ENCODE measurements at regions not wholly inside any gene's neighbourhood (a gene's known extent, or its start where the extent isn't known, plus 50 kb on each side); places are given as distances from the start of the nearest gene placed in this dataset.

DNA sequence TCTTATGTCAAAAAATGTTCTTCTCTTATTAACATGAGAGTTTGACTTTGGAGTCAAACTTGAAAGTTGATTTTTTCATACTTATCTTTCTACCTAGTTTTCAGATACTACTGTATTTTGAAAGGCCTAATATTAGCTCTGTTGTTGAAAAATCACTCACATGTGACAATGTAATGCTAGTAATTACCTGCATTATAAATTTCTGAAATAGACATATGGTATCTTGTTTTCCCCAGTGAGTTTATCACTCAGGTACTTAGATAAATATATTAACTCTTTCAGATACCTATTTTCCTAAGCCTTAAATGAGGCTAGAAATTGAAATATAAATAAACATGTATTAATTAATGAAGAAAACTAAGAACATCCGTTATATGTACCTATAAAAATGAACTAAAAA lies 2089.3 kb downstream of the MAT2B start:
- H3F3A ChIP-seq (ENCODE audit: insufficient read depth, low read length, poor library complexity, severe bottlenecking), result no peaks in the 10 kb centered on the region
- no peaks in the 10 kb centered on the region for H3K27me3 ChIP-seq (ENCODE audit: insufficient read depth, low read depth, low read length)
- no peak overlapping the region for H2AFZ ChIP-seq (ENCODE audit: low read depth, low read length)
- no peak overlapping the region for H3K4me2 ChIP-seq (ENCODE audit: low read length)
- no peaks in the 10 kb centered on the region for H4K20me1 ChIP-seq (ENCODE audit: insufficient read depth)
- no peaks in the 10 kb centered on the region for H3K36me3 ChIP-seq (ENCODE audit: insufficient read depth, low read length)
- no peak overlapping the region for H3K4me3 ChIP-seq (ENCODE audit: low read length)
- TF ChIP-seq SMC3 (conservative IDR thresholded peaks at IDR 0.05; ENCODE audit: poor library complexity), result no peak
- peak; percentile 76 for TF ChIP-seq POLR2AphosphoS5 (IDR thresholded peaks at IDR 0.05)
- TF ChIP-seq, protein P1, sequence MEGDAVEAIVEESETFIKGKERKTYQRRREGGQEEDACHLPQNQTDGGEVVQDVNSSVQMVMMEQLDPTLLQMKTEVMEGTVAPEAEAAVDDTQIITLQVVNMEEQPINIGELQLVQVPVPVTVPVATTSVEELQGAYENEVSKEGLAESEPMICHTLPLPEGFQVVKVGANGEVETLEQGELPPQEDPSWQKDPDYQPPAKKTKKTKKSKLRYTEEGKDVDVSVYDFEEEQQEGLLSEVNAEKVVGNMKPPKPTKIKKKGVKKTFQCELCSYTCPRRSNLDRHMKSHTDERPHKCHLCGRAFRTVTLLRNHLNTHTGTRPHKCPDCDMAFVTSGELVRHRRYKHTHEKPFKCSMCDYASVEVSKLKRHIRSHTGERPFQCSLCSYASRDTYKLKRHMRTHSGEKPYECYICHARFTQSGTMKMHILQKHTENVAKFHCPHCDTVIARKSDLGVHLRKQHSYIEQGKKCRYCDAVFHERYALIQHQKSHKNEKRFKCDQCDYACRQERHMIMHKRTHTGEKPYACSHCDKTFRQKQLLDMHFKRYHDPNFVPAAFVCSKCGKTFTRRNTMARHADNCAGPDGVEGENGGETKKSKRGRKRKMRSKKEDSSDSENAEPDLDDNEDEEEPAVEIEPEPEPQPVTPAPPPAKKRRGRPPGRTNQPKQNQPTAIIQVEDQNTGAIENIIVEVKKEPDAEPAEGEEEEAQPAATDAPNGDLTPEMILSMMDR (IDR thresholded peaks at IDR 0.05; ENCODE audit: poor library complexity, severe bottlenecking), result no peak
- TF ChIP-seq EP300 (conservative IDR thresholded peaks at IDR 0.05; ENCODE audit: poor library complexity, severe bottlenecking), result peak; percentile 71
- no peaks in the 10 kb centered on the region for H3K9me3 ChIP-seq (ENCODE audit: low read length)
- H3K79me2 ChIP-seq (replicated peaks; ENCODE audit: insufficient read depth, low read length), result no peaks in the 10 kb centered on the region
- H3K9ac ChIP-seq (ENCODE audit: low read length), result no peak overlapping the region
- no peak overlapping the region for H3K27ac ChIP-seq (ENCODE audit: low read length)
- H3K9me2 ChIP-seq (ENCODE audit: insufficient read depth, low read length), result no peaks in the 10 kb centered on the region

DNA sequence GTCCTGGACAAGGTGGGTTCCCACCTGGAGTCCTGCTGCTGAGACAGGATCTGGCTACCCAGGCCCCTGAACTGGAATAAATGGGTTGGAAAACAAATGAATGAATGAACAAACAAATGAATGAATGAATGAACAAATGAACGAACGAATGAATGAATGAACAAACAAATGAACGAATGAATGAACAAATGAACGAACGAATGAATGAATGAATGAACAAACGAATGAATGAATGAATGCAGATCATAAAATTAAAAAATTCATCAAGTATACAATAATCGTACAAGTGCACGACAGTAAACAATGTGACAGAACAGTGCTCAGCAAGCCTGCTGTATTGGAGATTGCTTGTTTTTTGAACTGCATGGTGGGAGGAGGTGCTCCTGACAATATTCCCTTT lies 2097.1 kb downstream of the MAT2B start:
- Histone ChIP-seq H3K4me3 (ENCODE audit: low read length) (no peak overlapping the region), H3K9me3 (ENCODE audit: low read length) (no peaks in the 10 kb centered on the region), H2AFZ (ENCODE audit: low read depth, low read length) (no peak overlapping the region), H3K9me2 (ENCODE audit: insufficient read depth, low read length) (no peaks in the 10 kb centered on the region), H3K27me3 (ENCODE audit: insufficient read depth, low read depth, low read length) (no peaks in the 10 kb centered on the region), H4K20me1 (ENCODE audit: insufficient read depth) (no peaks in the 10 kb centered on the region), H3K4me2 (ENCODE audit: low read length) (no peak overlapping the region), H3F3A (ENCODE audit: insufficient read depth, low read length, poor library complexity, severe bottlenecking) (no peaks in the 10 kb centered on the region), H3K36me3 (ENCODE audit: insufficient read depth, low read length) (no peaks in the 10 kb centered on the region), H3K9ac (ENCODE audit: low read length) (no peak overlapping the region), H3K27ac (ENCODE audit: low read length) (no peak overlapping the region), H3K79me2 (replicated peaks; ENCODE audit: insufficient read depth, low read length) (no peaks in the 10 kb centered on the region)
- no peak for TF ChIP-seq MXI1 (conservative IDR thresholded peaks at IDR 0.05; ENCODE audit: poor library complexity, severe bottlenecking)
- TF ChIP-seq, protein P2, sequence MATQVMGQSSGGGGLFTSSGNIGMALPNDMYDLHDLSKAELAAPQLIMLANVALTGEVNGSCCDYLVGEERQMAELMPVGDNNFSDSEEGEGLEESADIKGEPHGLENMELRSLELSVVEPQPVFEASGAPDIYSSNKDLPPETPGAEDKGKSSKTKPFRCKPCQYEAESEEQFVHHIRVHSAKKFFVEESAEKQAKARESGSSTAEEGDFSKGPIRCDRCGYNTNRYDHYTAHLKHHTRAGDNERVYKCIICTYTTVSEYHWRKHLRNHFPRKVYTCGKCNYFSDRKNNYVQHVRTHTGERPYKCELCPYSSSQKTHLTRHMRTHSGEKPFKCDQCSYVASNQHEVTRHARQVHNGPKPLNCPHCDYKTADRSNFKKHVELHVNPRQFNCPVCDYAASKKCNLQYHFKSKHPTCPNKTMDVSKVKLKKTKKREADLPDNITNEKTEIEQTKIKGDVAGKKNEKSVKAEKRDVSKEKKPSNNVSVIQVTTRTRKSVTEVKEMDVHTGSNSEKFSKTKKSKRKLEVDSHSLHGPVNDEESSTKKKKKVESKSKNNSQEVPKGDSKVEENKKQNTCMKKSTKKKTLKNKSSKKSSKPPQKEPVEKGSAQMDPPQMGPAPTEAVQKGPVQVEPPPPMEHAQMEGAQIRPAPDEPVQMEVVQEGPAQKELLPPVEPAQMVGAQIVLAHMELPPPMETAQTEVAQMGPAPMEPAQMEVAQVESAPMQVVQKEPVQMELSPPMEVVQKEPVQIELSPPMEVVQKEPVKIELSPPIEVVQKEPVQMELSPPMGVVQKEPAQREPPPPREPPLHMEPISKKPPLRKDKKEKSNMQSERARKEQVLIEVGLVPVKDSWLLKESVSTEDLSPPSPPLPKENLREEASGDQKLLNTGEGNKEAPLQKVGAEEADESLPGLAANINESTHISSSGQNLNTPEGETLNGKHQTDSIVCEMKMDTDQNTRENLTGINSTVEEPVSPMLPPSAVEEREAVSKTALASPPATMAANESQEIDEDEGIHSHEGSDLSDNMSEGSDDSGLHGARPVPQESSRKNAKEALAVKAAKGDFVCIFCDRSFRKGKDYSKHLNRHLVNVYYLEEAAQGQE (IDR thresholded peaks at IDR 0.05; ENCODE audit: borderline replicate concordance), result no peak
- no peak for TF ChIP-seq SMC3 (conservative IDR thresholded peaks at IDR 0.05; ENCODE audit: poor library complexity)
- TF ChIP-seq RAD21 (conservative IDR thresholded peaks at IDR 0.05), result no peak
- no peak for TF ChIP-seq TAF1 (IDR thresholded peaks at IDR 0.05; ENCODE audit: low read depth)

DNA sequence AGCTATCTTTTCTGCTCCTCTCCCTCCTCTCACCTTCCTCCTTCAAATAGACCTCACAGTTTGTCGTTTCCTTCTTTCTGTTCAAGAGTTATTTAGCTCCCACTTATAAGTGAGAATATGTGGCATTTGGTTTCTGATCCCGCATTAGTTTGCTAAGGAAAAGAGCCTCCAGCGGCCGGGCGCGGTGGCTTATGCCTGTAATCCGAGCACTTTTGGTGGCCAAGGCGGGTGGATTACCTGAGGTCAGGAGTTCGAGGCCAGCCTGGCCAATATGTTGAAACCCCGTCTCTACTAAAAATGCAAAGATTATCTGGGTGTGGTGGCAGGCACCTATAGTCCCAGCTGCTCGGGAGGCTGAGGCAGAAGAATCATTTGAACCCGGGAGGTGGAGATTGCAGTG lies 2101.6 kb downstream of the MAT2B start:
- no peak overlapping the region for H3K4me3 ChIP-seq (ENCODE audit: low read length)
- H4K20me1 ChIP-seq (ENCODE audit: insufficient read depth), result no peaks in the 10 kb centered on the region
- no peak overlapping the region for H2AFZ ChIP-seq (ENCODE audit: low read depth, low read length)
- TF ChIP-seq EP300 (conservative IDR thresholded peaks at IDR 0.05; ENCODE audit: poor library complexity, severe bottlenecking), result no peak
- TF ChIP-seq, protein P2 (IDR thresholded peaks at IDR 0.05; ENCODE audit: borderline replicate concordance), result no peak
- no peak for TF ChIP-seq MXI1 (conservative IDR thresholded peaks at IDR 0.05; ENCODE audit: poor library complexity, severe bottlenecking)
- no peak for TF ChIP-seq SMC3 (conservative IDR thresholded peaks at IDR 0.05; ENCODE audit: poor library complexity)
- TF ChIP-seq, protein P1 (IDR thresholded peaks at IDR 0.05; ENCODE audit: poor library complexity, severe bottlenecking), result no peak
- TF ChIP-seq RAD21 (conservative IDR thresholded peaks at IDR 0.05), result no peak
- no peak for TF ChIP-seq EZH2 (IDR thresholded peaks at IDR 0.05; ENCODE audit: borderline replicate concordance, insufficient read depth, low read length, poor library complexity, severe bottlenecking)
- no peak for TF ChIP-seq POLR2AphosphoS5 (IDR thresholded peaks at IDR 0.05)
- TF ChIP-seq TAF1 (IDR thresholded peaks at IDR 0.05; ENCODE audit: low read depth), result no peak
- H3K27ac ChIP-seq (ENCODE audit: low read length), result no peak overlapping the region
- no peaks in the 10 kb centered on the region for H3K9me2 ChIP-seq (ENCODE audit: insufficient read depth, low read length)
- no peak overlapping the region for H3K9ac ChIP-seq (ENCODE audit: low read length)
- H3F3A ChIP-seq (ENCODE audit: insufficient read depth, low read length, poor library complexity, severe bottlenecking), result no peaks in the 10 kb centered on the region
- H3K36me3 ChIP-seq (ENCODE audit: insufficient read depth, low read length), result no peaks in the 10 kb centered on the region
- H3K79me2 ChIP-seq (replicated peaks; ENCODE audit: insufficient read depth, low read length), result no peaks in the 10 kb centered on the region
- no peaks in the 10 kb centered on the region for H3K9me3 ChIP-seq (ENCODE audit: low read length)
- no peak overlapping the region for H3K4me2 ChIP-seq (ENCODE audit: low read length)
- no peaks in the 10 kb centered on the region for H3K27me3 ChIP-seq (ENCODE audit: insufficient read depth, low read depth, low read length)
